ENCODE measurements at regions not wholly inside any gene's neighbourhood (a gene's known extent, or its start where the extent isn't known, plus 50 kb on each side); places are given as distances from the start of the nearest gene placed in this dataset.

GRCh38 chr7:130913639-130914553 is 179.9 kb upstream of the KLF14 start:
- DNase-seq, result no peak

- DNase-seq, result no peak
These were observed 180.7 kb upstream of the KLF14 start for GRCh38 chr7:130914554-130915294.

GRCh38 chr7:130917669-130918128 is 183.7 kb upstream of the KLF14 start:
- no peak for DNase-seq

GRCh38 chr7:130918129-130919052 is 184.4 kb upstream of the KLF14 start:
- no peak for DNase-seq

GRCh38 chr7:130919316-130920103 is 185.5 kb upstream of the KLF14 start:
- no peak for DNase-seq

- DNase-seq, result no peak
These were observed 186.1 kb upstream of the KLF14 start for GRCh38 chr7:130920122-130920521.

GRCh38 chr7:130921391-130922180 is 187.6 kb upstream of the KLF14 start:
- DNase-seq, result no peak

- DNase-seq, result no peak
These were observed 188.5 kb upstream of the KLF14 start for GRCh38 chr7:130922206-130923112.

- DNase-seq, result no peak
These were observed 189.4 kb upstream of the KLF14 start for GRCh38 chr7:130923365-130923764.

GRCh38 chr7:130923930-130924329 is 189.9 kb upstream of the KLF14 start:
- no peak for DNase-seq

GRCh38 chr7:130925136-130925794 is 191.3 kb upstream of the KLF14 start:
- DNase-seq, result no peak

GRCh38 chr7:130926001-130926691 is 192.1 kb upstream of the KLF14 start:
- DNase-seq, result no peak

GRCh38 chr7:130927062-130927461 is 193.1 kb upstream of the KLF14 start:
- DNase-seq, result no peak

GRCh38 chr7:130927564-130927963 is 193.6 kb upstream of the KLF14 start:
- DNase-seq, result no peak

GRCh38 chr7:130929896-130930659 is 196.1 kb upstream of the KLF14 start:
- no peak for DNase-seq

GRCh38 chr7:130930681-130931080 is 196.7 kb upstream of the KLF14 start:
- DNase-seq, result no peak

- DNase-seq, result no peak
These were observed 197.4 kb upstream of the KLF14 start for GRCh38 chr7:130931423-130931822.

- DNase-seq, result no peak
These were observed 198.1 kb upstream of the KLF14 start for GRCh38 chr7:130932088-130932487.

All from hematopoietic multipotent progenitor cell treated with erythropoietin and hydrocortisone succinate and interleukin-3 and kit ligand, for 8 days (in vitro differentiated cells).